Activated naive CD4-positive, alpha-beta T cell treated with anti-CD3 and anti-CD28 coated beads, Interleukin-2, amount 50 U/mL, for 72 hours (primary cell): ENCODE measurements at regions not wholly inside any gene's neighbourhood (a gene's known extent, or its start where the extent isn't known, plus 50 kb on each side); places are given as distances from the start of the nearest gene placed in this dataset.
"Not testable (repeated sequence)": the region's sequence is repeated elsewhere in the genome, so short reads cannot be mapped to it uniquely, and the experiment has no call there.

Source experiments
- ATAC-seq, 2 donors: fragments of 150-1000 bp; cut with Tn5 transposase; 2 replicates each; pipeline ENCODE4 v1.10.0; 2021; ENCODE audit warnings: mild to moderate bottlenecking in 2 of 2, moderate library complexity in 2 of 2
- DNase-seq, 2 donors: peaks; one replicate each; pipeline ENCODE4 v3.0.0; 2021 to 2022; ENCODE audit warnings: low spot score in 2 of 2
- H3K27ac Mint-ChIP-seq, 2 donors: one replicate each; pipeline ENCODE4 v1.8.0; 2022; ENCODE audit warnings: mild to moderate bottlenecking in 2 of 2, mixed read lengths in 2 of 2
- H3K36me3 Mint-ChIP-seq, 2 donors: one replicate each; pipeline ENCODE4 v1.8.0; 2022; ENCODE audit warnings: mixed read lengths in 2 of 2
- H3K9me3 Mint-ChIP-seq, 2 donors: one replicate each; pipeline ENCODE4 v1.8.0; 2022; ENCODE audit warnings: mixed read lengths in 2 of 2

DNA sequence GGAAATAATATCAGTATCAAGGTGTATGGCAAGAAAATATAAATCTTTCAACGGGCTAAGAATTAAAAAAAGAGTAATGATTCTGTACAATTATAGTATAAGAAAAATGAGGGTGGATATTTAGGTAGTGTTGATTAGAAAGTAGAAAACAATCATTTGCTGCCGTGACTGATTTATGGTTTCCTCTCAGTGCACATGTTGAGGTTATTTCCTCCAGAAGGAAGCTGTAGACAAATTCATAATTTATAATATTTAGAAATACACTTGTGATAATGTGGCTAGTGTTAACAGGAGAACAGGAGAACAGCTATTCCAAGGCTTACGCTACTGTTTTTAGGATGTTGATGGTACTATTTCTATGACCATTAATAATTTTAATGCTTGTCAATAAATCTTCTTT lies 153.4 kb downstream of the GOLGA6L6 start:
- H3K36me3 Mint-ChIP-seq, H3K9me3 Mint-ChIP-seq, H3K27ac Mint-ChIP-seq, ATAC-seq, DNase-seq: not testable (repeated sequence)

GRCh38 chr15:20386198-20386597 lies 155.4 kb downstream of the GOLGA6L6 start:
- DNase-seq = no peak
- H3K36me3 Mint-ChIP-seq = no peaks in the 10 kb centered on the region
- no peak for ATAC-seq
- H3K27ac Mint-ChIP-seq = no peak overlapping the region
- no peaks in the 10 kb centered on the region for H3K9me3 Mint-ChIP-seq

DNA sequence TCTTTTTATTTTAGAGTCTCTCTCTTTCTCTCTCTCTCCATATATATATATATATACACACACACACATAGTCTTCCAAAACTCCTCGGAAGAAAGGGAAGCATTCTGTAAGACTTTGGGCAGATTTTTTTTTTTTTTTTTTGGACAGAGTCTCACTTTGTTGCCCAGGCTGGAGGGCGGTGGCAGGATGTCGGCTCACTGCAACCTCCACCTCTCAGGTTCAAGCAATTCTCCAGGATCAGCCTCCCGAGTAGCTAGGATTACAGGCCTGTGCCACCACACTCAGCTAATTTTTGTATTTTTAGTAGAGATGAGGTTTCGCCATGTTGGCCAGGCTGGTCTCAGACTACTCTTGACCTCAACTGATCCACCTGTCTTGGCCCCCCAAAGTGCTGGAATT lies 161.4 kb downstream of the GOLGA6L6 start:
- ATAC-seq, DNase-seq, H3K9me3 Mint-ChIP-seq, H3K27ac Mint-ChIP-seq, H3K36me3 Mint-ChIP-seq: not testable (repeated sequence)

DNA sequence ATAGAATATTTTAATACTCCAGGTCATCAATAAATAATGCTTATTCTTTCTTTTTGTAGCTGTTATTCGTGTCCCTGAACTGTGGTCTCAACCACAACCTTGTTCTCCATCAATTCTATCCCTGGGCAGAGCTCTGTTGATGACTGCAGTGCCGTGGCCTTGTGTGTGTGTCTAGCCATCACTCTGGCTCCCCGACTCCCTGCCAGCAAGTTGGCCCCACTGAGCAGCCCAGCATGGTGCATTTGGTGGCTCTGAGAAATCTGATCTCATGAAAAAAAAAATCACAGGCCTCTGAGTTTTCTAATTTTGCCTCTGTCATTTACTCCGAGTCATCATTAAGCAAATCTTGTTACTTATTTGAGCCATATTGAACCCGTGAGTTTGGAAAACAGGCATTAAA lies 164.7 kb downstream of the GOLGA6L6 start:
- ATAC-seq = no peak
- H3K36me3 Mint-ChIP-seq = no peaks in the 10 kb centered on the region
- no peaks in the 10 kb centered on the region for H3K9me3 Mint-ChIP-seq
- DNase-seq = no peak
- H3K27ac Mint-ChIP-seq = no peak overlapping the region

DNA sequence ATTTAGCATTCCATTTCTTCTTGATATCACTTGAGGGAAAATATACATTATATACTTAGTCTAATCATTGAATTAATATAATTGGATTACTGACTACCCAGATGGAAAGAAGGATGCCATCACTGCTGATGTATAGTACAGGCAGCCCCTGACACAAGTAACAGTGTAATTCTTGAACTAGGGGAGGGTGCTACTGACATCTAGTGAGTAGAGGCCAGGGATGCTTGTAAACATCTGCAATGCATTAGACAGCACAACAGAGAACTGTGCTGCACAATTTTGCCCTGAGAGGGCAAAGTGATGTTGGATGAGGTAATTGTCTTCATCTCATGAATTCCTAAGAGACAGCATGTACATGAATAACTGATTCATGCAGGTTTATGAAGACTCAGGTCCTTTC lies 169.2 kb downstream of the GOLGA6L6 start:
- not testable (repeated sequence) for H3K9me3 Mint-ChIP-seq, DNase-seq, H3K36me3 Mint-ChIP-seq, ATAC-seq, H3K27ac Mint-ChIP-seq

DNA sequence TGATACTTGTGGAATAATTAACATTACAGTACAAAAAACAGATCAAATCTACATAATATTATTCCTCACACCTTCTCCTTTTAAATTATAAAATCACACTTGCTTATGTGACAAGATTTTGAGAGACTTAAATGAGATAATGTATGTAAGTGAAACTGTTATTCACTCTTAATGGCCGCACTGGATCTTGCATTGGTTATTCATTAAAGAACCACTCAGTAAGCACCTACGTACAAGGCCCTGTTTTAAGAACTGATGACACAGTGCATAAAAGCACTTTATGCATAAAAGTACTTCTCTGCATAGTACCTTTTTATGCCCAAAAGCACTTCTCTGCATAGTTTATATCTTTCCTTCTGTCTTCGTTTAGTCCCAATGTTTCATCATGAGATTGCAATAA lies 172.1 kb downstream of the GOLGA6L6 start:
- DNase-seq = no peak
- no peaks in the 10 kb centered on the region for H3K9me3 Mint-ChIP-seq
- no peaks in the 10 kb centered on the region for H3K36me3 Mint-ChIP-seq
- no peak for ATAC-seq
- no peak overlapping the region for H3K27ac Mint-ChIP-seq

- H3K36me3 Mint-ChIP-seq = no peaks in the 10 kb centered on the region
- DNase-seq = no peak
- H3K27ac Mint-ChIP-seq = no peak overlapping the region
- no peak for ATAC-seq
- H3K9me3 Mint-ChIP-seq = no peaks in the 10 kb centered on the region
Observed at GRCh38 chr15:20368974-20369373, 172.6 kb downstream of the GOLGA6L6 start.

- Mint-ChIP-seq H3K36me3 (no peaks in the 10 kb centered on the region), H3K27ac (no peak overlapping the region), H3K9me3 (no peaks in the 10 kb centered on the region)
- no peak for DNase-seq
- no peak for ATAC-seq
Observed at GRCh38 chr15:20367093-20367492, 174.5 kb downstream of the GOLGA6L6 start.

DNA sequence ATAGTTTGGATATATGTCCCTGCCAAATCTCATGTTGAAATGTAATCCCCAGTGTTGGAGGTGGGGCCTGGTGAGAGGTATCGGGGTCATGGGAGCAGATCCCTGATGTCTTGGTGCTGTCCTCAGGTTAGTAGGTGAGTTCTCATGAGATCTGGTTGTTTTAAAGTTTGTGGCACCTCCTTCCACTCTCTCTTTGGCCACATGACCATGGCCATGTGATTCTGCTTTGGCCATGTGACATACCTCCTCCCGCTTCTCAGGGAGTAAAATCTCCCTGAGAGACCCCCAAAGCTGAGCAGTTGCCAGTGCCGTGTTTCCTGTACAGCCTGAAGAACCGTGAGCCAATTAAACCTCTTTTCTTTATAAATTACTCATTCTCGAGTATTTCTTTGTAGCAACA lies 178.0 kb downstream of the GOLGA6L6 start:
- DNase-seq, H3K36me3 Mint-ChIP-seq, ATAC-seq, H3K27ac Mint-ChIP-seq, H3K9me3 Mint-ChIP-seq: not testable (repeated sequence)

DNA sequence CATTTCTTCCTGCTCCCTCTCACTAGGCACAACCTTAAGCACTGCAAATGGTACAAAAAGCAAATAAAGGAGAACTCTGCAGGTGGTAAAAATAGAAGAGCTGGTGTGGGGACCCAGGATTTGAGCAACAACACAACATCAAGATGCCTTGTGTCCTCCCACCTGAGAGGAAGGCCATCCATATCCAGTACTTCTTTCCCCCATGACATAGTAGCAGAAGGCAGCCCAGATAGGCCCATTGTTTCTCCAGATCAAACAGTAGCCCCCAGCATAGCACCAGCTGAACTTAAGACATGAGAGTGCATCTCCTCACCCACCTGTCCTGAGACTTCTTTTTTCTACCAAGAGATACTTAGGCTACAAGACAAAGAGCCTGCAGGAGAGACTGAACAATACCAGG lies 180.5 kb downstream of the GOLGA6L6 start:
- DNase-seq = no peak
- Mint-ChIP-seq H3K27ac (no peak overlapping the region), H3K9me3 (no peaks in the 10 kb centered on the region), H3K36me3 (no peaks in the 10 kb centered on the region)
- ATAC-seq = no peak

- H3K9me3 Mint-ChIP-seq = no peaks in the 10 kb centered on the region
- no peaks in the 10 kb centered on the region for H3K36me3 Mint-ChIP-seq
- H3K27ac Mint-ChIP-seq = no peak overlapping the region
- DNase-seq (no peak), ATAC-seq (no peak)
Observed at GRCh38 chr15:20358779-20359414, 182.7 kb downstream of the GOLGA6L6 start.

DNA sequence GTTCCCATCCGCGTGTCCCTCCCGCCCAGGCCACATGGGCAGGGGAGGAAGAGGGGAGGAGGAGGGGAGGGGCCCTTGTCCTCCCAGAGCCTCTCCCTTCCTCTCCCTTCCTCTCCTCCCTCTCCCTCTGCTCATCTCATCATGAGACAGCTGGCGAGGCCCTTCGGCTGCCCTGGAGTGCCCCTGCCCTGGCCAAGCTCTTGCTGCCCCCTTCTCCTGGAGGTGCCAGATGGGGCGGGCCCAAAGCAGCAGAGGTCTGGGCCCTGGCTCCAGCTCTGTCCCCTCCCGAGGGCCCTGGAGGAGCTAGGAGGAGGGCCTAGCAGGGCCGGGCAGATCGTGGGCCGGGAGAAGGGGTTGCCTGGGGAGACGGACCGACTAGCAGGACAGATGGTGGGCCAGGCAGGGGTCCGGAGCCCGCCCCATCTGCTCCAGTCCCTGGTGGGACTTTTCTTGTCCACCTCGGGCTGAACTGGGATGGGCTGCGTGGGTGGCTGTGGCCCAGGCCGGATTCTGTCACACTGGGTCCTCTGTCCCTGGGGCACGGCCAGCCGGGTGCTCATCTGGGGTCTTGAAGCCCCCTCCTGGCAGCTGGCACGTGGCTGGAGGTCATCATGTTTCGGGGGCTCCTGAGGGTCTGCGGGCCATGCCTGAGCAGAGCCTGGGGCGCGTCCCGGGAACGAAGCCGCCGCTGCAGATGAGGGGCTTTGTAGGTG lies 183.4 kb downstream of the GOLGA6L6 start:
- H3K27ac Mint-ChIP-seq = no peak overlapping the region
- ATAC-seq (no peak), DNase-seq (peak; percentile 8 to 62)
- H3K9me3 Mint-ChIP-seq = no peaks in the 10 kb centered on the region
- H3K36me3 Mint-ChIP-seq = no peaks in the 10 kb centered on the region

- Mint-ChIP-seq H3K27ac (peak overlapping the region in 1 of 2 donors; percentile 14), H3K9me3 (no peaks in the 10 kb centered on the region), H3K36me3 (no peaks in the 10 kb centered on the region)
- no peak for ATAC-seq
- peak; percentile 8 to 61 for DNase-seq
Observed at GRCh38 chr15:20357481-20358065, 184.0 kb downstream of the GOLGA6L6 start.

- peak overlapping the region; percentile 25 to 37 for H3K27ac Mint-ChIP-seq
- H3K36me3 Mint-ChIP-seq = no peaks in the 10 kb centered on the region
- ATAC-seq = peak; percentile 6 to 9
- peak in 1 of 2 donors; percentile 6 for DNase-seq
- no peaks in the 10 kb centered on the region for H3K9me3 Mint-ChIP-seq
Observed at GRCh38 chr15:20356911-20357480, 184.6 kb downstream of the GOLGA6L6 start.

DNA sequence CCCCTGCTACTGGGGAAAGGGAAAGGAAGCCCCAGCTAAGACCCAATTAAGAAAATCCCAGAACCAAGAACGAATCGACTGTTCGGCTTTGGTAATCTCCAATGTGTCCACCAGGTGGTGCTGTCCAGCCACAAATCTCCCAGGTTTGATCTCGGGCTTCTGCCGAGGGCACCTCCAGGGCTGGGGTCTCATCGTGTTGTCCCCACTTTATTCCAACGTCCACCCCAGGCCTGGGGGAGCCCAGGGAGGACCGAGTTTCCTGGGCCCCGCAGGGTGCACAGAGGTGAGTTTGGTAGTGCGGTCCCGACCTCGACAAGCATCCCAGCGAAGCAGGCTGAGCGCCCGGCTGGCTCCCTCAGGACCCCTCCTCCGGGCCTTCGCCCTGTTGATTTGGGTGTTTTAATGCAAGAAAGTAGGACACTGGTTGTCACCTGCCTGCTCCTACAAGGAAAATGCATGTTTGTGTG lies 185.1 kb downstream of the GOLGA6L6 start:
- H3K9me3 Mint-ChIP-seq = no peaks in the 10 kb centered on the region
- ATAC-seq = peak; percentile 59 to 67
- H3K36me3 Mint-ChIP-seq = no peaks in the 10 kb centered on the region

DNA sequence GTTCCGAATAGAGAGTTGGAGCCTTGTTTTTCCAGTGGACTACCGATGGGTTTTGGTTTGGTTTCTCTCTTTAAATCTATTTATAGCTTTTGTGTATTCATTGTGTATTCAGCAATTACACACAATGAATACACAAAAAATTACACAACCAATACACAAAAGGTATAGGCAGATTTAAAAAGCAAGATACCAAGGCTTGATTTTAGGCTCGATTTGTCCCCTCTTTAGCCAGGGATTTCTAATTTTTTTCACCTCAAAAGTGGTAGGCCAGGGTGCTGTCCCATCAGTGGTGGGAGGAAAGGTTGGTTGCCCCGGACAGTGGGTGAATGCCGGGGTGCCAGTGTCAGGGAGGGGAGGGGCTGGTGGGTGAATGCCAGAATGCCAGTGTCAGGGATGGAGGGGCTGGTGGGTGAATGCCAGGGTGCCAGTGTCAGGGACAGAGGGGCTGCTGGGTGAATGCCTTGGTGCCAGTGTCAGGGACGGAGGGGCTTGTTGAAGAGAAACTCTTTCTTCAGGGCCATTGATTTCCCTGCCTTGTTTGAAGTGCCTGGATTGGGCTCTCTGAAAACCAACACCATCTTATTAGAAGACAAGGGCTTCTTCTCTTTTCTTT lies 186.2 kb downstream of the GOLGA6L6 start:
- no peak overlapping the region for H3K27ac Mint-ChIP-seq

More for the DNA sequence above, 185.1 kb downstream of the GOLGA6L6 start:
- H3K27ac Mint-ChIP-seq = peak overlapping the region; percentile 25 to 37
- peak; percentile 73 to 92 for DNase-seq

GRCh38 chr15:20354884-20355223 lies 186.7 kb downstream of the GOLGA6L6 start:
- not testable (repeated sequence) for H3K36me3 Mint-ChIP-seq

More for the DNA sequence above, 186.2 kb downstream of the GOLGA6L6 start:
- H3K36me3 Mint-ChIP-seq = no peaks in the 10 kb centered on the region
- DNase-seq (peak in 1 of 2 donors; percentile 54), ATAC-seq (no peak)
- H3K9me3 Mint-ChIP-seq = no peaks in the 10 kb centered on the region

More at GRCh38 chr15:20354884-20355223, 186.7 kb downstream of the GOLGA6L6 start:
- not testable (repeated sequence) for ATAC-seq, H3K9me3 Mint-ChIP-seq, H3K27ac Mint-ChIP-seq, DNase-seq
